ENCODE measurements at regions not wholly inside any gene's neighbourhood (a gene's known extent, or its start where the extent isn't known, plus 50 kb on each side); places are given as distances from the start of the nearest gene placed in this dataset.

DNA sequence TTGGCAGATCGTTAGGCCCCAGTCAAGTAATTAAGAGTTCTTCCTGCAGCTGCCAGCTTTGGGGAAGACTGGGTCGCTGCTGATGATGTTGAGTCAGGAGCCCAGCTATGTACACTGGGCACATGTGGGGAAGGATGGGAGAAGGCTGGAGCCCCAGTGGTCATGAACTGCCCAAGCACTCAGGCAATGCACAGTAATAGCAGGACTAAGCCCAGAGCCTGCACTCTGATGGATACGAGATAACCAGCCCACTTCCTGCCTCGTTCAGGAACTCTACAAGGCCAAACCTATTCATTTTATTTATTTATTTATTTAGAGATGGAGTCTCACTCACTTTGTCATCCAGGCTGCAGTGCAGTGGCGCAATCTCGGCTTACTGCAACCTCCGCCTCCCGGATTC lies 81.1 kb upstream of the BTG3 start:
- Histone ChIP-seq H3K4me2 (no peak overlapping the region), H3K27me3 (ENCODE audit: insufficient read depth) (no peaks in the 10 kb centered on the region), H3K79me2 (replicated peaks; ENCODE audit: insufficient read depth) (no peaks in the 10 kb centered on the region), H3K36me3 (ENCODE audit: insufficient read depth) (0 out of 2 replicates have a peak, but pooled peaks cover 3% of the 10 kb centered on the region), H3K4me1 (ENCODE audit: insufficient read depth) (no peaks in the 10 kb centered on the region), H3F3A (replicated peaks; ENCODE audit: low read depth) (no peaks in the 10 kb centered on the region), H3K9me2 (ENCODE audit: insufficient read depth) (peaks cover 20% of the 10 kb centered on the region), H4K20me1 (replicated peaks; ENCODE audit: insufficient read depth) (no peaks in the 10 kb centered on the region), H2AFZ (no peak overlapping the region), H3K4me3 (no peak overlapping the region), H3K27ac (ENCODE audit: low read depth) (no peak overlapping the region)
- ATAC-seq (no peak), DNase-seq (ENCODE audit: low spot score) (no peak)
- peaks cover 26% of the 10 kb centered on the region for H3K9me3 Mint-ChIP-seq
- H3K4me3 Mint-ChIP-seq: no peak overlapping the region
- TF ChIP-seq, protein P1, sequence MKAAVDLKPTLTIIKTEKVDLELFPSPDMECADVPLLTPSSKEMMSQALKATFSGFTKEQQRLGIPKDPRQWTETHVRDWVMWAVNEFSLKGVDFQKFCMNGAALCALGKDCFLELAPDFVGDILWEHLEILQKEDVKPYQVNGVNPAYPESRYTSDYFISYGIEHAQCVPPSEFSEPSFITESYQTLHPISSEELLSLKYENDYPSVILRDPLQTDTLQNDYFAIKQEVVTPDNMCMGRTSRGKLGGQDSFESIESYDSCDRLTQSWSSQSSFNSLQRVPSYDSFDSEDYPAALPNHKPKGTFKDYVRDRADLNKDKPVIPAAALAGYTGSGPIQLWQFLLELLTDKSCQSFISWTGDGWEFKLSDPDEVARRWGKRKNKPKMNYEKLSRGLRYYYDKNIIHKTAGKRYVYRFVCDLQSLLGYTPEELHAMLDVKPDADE (IDR thresholded peaks at IDR 0.05): no peak
- TF ChIP-seq NANOG (IDR thresholded peaks at IDR 0.05; ENCODE audit: borderline replicate concordance): no peak
- no peak for TF ChIP-seq CREB1 (CRISPR knock-in tag; IDR thresholded peaks at IDR 0.05; ENCODE audit: low read depth)
- no peak for TF ChIP-seq JUNB (IDR thresholded peaks at IDR 0.05; ENCODE audit: unreplicated experiment)
- TF ChIP-seq, protein P2, sequence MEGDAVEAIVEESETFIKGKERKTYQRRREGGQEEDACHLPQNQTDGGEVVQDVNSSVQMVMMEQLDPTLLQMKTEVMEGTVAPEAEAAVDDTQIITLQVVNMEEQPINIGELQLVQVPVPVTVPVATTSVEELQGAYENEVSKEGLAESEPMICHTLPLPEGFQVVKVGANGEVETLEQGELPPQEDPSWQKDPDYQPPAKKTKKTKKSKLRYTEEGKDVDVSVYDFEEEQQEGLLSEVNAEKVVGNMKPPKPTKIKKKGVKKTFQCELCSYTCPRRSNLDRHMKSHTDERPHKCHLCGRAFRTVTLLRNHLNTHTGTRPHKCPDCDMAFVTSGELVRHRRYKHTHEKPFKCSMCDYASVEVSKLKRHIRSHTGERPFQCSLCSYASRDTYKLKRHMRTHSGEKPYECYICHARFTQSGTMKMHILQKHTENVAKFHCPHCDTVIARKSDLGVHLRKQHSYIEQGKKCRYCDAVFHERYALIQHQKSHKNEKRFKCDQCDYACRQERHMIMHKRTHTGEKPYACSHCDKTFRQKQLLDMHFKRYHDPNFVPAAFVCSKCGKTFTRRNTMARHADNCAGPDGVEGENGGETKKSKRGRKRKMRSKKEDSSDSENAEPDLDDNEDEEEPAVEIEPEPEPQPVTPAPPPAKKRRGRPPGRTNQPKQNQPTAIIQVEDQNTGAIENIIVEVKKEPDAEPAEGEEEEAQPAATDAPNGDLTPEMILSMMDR (conservative IDR thresholded peaks at IDR 0.05; ENCODE audit: low read depth in 2 of 2): no peak
- no peak for TF ChIP-seq POLR2AphosphoS5 (IDR thresholded peaks at IDR 0.05; ENCODE audit: low read depth)
- no peak for TF ChIP-seq ZNF114 (CRISPR knock-in tag; IDR thresholded peaks at IDR 0.05)
- TF ChIP-seq, protein P3, sequence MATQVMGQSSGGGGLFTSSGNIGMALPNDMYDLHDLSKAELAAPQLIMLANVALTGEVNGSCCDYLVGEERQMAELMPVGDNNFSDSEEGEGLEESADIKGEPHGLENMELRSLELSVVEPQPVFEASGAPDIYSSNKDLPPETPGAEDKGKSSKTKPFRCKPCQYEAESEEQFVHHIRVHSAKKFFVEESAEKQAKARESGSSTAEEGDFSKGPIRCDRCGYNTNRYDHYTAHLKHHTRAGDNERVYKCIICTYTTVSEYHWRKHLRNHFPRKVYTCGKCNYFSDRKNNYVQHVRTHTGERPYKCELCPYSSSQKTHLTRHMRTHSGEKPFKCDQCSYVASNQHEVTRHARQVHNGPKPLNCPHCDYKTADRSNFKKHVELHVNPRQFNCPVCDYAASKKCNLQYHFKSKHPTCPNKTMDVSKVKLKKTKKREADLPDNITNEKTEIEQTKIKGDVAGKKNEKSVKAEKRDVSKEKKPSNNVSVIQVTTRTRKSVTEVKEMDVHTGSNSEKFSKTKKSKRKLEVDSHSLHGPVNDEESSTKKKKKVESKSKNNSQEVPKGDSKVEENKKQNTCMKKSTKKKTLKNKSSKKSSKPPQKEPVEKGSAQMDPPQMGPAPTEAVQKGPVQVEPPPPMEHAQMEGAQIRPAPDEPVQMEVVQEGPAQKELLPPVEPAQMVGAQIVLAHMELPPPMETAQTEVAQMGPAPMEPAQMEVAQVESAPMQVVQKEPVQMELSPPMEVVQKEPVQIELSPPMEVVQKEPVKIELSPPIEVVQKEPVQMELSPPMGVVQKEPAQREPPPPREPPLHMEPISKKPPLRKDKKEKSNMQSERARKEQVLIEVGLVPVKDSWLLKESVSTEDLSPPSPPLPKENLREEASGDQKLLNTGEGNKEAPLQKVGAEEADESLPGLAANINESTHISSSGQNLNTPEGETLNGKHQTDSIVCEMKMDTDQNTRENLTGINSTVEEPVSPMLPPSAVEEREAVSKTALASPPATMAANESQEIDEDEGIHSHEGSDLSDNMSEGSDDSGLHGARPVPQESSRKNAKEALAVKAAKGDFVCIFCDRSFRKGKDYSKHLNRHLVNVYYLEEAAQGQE (IDR thresholded peaks at IDR 0.05; ENCODE audit: unreplicated experiment): no peak
- TF ChIP-seq, protein P4, sequence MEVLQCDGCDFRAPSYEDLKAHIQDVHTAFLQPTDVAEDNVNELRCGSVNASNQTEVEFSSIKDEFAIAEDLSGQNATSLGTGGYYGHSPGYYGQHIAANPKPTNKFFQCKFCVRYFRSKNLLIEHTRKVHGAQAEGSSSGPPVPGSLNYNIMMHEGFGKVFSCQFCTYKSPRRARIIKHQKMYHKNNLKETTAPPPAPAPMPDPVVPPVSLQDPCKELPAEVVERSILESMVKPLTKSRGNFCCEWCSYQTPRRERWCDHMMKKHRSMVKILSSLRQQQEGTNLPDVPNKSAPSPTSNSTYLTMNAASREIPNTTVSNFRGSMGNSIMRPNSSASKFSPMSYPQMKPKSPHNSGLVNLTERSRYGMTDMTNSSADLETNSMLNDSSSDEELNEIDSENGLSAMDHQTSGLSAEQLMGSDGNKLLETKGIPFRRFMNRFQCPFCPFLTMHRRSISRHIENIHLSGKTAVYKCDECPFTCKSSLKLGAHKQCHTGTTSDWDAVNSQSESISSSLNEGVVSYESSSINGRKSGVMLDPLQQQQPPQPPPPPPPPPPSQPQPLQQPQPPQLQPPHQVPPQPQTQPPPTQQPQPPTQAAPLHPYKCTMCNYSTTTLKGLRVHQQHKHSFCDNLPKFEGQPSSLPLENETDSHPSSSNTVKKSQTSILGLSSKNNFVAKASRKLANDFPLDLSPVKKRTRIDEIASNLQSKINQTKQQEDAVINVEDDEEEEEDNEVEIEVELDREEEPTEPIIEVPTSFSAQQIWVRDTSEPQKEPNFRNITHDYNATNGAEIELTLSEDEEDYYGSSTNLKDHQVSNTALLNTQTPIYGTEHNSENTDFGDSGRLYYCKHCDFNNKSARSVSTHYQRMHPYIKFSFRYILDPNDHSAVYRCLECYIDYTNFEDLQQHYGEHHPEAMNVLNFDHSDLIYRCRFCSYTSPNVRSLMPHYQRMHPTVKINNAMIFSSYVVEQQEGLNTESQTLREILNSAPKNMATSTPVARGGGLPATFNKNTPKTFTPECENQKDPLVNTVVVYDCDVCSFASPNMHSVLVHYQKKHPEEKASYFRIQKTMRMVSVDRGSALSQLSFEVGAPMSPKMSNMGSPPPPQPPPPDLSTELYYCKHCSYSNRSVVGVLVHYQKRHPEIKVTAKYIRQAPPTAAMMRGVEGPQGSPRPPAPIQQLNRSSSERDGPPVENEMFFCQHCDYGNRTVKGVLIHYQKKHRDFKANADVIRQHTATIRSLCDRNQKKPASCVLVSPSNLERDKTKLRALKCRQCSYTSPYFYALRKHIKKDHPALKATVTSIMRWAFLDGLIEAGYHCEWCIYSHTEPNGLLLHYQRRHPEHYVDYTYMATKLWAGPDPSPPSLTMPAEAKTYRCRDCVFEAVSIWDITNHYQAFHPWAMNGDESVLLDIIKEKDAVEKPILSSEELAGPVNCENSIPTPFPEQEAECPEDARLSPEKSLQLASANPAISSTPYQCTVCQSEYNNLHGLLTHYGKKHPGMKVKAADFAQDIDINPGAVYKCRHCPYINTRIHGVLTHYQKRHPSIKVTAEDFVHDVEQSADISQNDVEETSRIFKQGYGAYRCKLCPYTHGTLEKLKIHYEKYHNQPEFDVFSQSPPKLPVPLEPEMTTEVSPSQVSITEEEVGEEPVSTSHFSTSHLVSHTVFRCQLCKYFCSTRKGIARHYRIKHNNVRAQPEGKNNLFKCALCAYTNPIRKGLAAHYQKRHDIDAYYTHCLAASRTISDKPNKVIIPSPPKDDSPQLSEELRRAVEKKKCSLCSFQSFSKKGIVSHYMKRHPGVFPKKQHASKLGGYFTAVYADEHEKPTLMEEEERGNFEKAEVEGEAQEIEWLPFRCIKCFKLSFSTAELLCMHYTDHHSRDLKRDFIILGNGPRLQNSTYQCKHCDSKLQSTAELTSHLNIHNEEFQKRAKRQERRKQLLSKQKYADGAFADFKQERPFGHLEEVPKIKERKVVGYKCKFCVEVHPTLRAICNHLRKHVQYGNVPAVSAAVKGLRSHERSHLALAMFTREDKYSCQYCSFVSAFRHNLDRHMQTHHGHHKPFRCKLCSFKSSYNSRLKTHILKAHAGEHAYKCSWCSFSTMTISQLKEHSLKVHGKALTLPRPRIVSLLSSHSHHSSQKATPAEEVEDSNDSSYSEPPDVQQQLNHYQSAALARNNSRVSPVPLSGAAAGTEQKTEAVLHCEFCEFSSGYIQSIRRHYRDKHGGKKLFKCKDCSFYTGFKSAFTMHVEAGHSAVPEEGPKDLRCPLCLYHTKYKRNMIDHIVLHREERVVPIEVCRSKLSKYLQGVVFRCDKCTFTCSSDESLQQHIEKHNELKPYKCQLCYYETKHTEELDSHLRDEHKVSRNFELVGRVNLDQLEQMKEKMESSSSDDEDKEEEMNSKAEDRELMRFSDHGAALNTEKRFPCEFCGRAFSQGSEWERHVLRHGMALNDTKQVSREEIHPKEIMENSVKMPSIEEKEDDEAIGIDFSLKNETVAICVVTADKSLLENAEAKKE (CRISPR knock-in tag; IDR thresholded peaks at IDR 0.05): no peak
- TF ChIP-seq EZH2phosphoT487 (IDR thresholded peaks at IDR 0.05; ENCODE audit: unreplicated experiment): no peak
- TF ChIP-seq EZH2 (IDR thresholded peaks at IDR 0.05; ENCODE audit: low read depth, unreplicated experiment): no peak
- no peak for TF ChIP-seq ZNF331 (CRISPR knock-in tag; IDR thresholded peaks at IDR 0.05; ENCODE audit: low read depth)
- TF ChIP-seq STAT1 (IDR thresholded peaks at IDR 0.05; ENCODE audit: unreplicated experiment): no peak
- peaks cover 11% of the 10 kb centered on the region for H3K27me3 Mint-ChIP-seq (ENCODE audit: insufficient read depth, low read depth, poor library complexity)
- H3K36me3 Mint-ChIP-seq (ENCODE audit: low read depth): peaks cover 15% of the 10 kb centered on the region
- peaks cover 13% of the 10 kb centered on the region for H3K4me1 Mint-ChIP-seq
- H3K27ac Mint-ChIP-seq: no peak overlapping the region
